Stimulated activated CD8-positive, alpha-beta memory T cell treated with anti-CD3 and anti-CD28 coated beads, Interleukin-4, amount 100 ng/mL, for 24 hours (primary cell): ENCODE measurements at regions not wholly inside any gene's neighbourhood (a gene's known extent, or its start where the extent isn't known, plus 50 kb on each side); places are given as distances from the start of the nearest gene placed in this dataset.
"Not testable (repeated sequence)": the region's sequence is repeated elsewhere in the genome, so short reads cannot be mapped to it uniquely, and the experiment has no call there.

Experiments used
- DNase-seq: peaks from one replicate; pipeline ENCODE4 v3.0.0-alpha.2; 2020; ENCODE audit warnings: low read depth

GRCh38 chr1:229156872-229157271 lies 114.0 kb upstream of the RAB4A start:
- DNase-seq, result no peak

- DNase-seq, result no peak
These were observed 113.4 kb upstream of the RAB4A start for GRCh38 chr1:229157480-229157879.

- no peak for DNase-seq
These were observed 112.5 kb upstream of the RAB4A start for GRCh38 chr1:229158341-229158921.

- DNase-seq, result no peak
These were observed 112.0 kb upstream of the RAB4A start for GRCh38 chr1:229158927-229159326.

GRCh38 chr1:229159668-229160544 lies 111.0 kb upstream of the RAB4A start:
- DNase-seq, result no peak

- DNase-seq, result no peak
These were observed 109.2 kb upstream of the RAB4A start for GRCh38 chr1:229161740-229162139.

GRCh38 chr1:229162825-229163515 lies 107.9 kb upstream of the RAB4A start:
- no peak for DNase-seq

- DNase-seq, result no peak
These were observed 106.6 kb upstream of the RAB4A start for GRCh38 chr1:229164348-229164747.

GRCh38 chr1:229164836-229165735 lies 105.8 kb upstream of the RAB4A start:
- no peak for DNase-seq

GRCh38 chr1:229167318-229167717 lies 103.6 kb upstream of the RAB4A start:
- no peak for DNase-seq

GRCh38 chr1:229169399-229169798 lies 101.5 kb upstream of the RAB4A start:
- no peak for DNase-seq

GRCh38 chr1:229170274-229170673 lies 100.6 kb upstream of the RAB4A start:
- no peak for DNase-seq

- DNase-seq, result no peak
These were observed 100.0 kb upstream of the RAB4A start for GRCh38 chr1:229170778-229171505.

- DNase-seq, result no peak
These were observed 99.0 kb upstream of the RAB4A start for GRCh38 chr1:229171934-229172333.

- DNase-seq, result not testable (repeated sequence)
These were observed 97.1 kb upstream of the RAB4A start for GRCh38 chr1:229173491-229174476.

- DNase-seq, result not testable (repeated sequence)
These were observed 95.6 kb upstream of the RAB4A start for GRCh38 chr1:229175297-229175696.

- not testable (repeated sequence) for DNase-seq
These were observed 94.5 kb upstream of the RAB4A start for GRCh38 chr1:229176457-229176856.

- DNase-seq, result no peak
These were observed 90.8 kb upstream of the RAB4A start for GRCh38 chr1:229180161-229180560.

GRCh38 chr1:229181419-229181818 lies 89.5 kb upstream of the RAB4A start:
- no peak for DNase-seq

- DNase-seq, result no peak
These were observed 87.3 kb upstream of the RAB4A start for GRCh38 chr1:229183588-229183987.
